ENCODE measurements at regions not wholly inside any gene's neighbourhood (a gene's known extent, or its start where the extent isn't known, plus 50 kb on each side); places are given as distances from the start of the nearest gene placed in this dataset.

DNA sequence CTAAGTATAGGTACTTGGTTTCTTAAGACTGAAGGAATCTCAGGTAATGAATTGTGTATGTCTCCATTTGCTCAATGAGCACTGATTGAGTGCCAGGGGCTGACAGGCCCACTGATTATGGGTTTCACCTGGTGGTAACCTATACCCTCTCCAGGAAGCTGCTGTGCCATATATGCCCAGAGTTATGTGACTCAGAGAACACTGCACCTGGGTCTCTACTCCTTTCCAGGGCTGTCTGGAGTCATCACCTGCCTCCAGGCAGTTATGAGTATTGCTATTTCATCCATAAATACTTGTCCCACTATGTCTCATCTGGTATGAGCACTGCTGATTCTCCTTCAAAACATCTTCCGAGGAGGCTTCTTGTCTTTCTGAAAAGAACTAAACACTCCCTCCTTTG lies 692.9 kb downstream of the BCL11B start:
- Histone ChIP-seq H3K36me3 (ENCODE audit: control insufficient read depth, insufficient read depth, low read length) (no peaks in the 10 kb centered on the region), H3K4me3 (replicated peaks; ENCODE audit: low read depth, low read length) (no peak overlapping the region), H3K27me3 (replicated peaks; ENCODE audit: control insufficient read depth, insufficient read depth, low read length) (no peaks in the 10 kb centered on the region)
- DNase-seq (ENCODE audit: extremely low read depth, insufficient read length), result no peak
- TF ChIP-seq, protein P1, sequence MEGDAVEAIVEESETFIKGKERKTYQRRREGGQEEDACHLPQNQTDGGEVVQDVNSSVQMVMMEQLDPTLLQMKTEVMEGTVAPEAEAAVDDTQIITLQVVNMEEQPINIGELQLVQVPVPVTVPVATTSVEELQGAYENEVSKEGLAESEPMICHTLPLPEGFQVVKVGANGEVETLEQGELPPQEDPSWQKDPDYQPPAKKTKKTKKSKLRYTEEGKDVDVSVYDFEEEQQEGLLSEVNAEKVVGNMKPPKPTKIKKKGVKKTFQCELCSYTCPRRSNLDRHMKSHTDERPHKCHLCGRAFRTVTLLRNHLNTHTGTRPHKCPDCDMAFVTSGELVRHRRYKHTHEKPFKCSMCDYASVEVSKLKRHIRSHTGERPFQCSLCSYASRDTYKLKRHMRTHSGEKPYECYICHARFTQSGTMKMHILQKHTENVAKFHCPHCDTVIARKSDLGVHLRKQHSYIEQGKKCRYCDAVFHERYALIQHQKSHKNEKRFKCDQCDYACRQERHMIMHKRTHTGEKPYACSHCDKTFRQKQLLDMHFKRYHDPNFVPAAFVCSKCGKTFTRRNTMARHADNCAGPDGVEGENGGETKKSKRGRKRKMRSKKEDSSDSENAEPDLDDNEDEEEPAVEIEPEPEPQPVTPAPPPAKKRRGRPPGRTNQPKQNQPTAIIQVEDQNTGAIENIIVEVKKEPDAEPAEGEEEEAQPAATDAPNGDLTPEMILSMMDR (IDR thresholded peaks at IDR 0.05; ENCODE audit: insufficient read depth, low read length, poor library complexity, severe bottlenecking), result no peak

DNA sequence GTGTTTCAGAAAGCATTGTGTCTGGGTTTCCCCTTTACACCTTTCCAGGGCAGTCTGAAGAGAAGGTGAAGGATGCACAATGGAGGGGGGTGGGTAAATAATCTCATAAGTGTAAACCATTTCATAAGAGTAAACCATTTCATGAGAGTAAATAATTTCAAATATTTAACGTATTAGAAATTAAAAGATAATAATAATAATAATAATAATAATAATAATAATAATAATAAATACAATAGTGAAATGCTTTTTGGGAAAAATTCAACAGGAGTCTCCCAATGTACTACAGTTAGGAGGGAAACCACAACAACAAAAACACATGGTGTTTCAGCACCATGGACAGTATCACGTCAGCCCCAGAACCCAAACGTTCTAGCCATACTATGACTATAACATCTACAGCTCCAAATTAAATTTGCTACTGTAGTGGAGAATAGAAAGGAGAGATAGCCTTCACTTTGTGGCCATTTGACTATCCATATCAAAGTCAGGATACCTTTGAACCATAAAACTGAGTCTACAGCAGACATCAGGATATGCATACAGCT lies 691.8 kb downstream of the BCL11B start:
- TF ChIP-seq, protein P1 (IDR thresholded peaks at IDR 0.05; ENCODE audit: insufficient read depth, low read length, poor library complexity, severe bottlenecking), result no peak
- DNase-seq (ENCODE audit: extremely low read depth, insufficient read length), result no peak
- no peak overlapping the region for H3K4me3 ChIP-seq (replicated peaks; ENCODE audit: low read depth, low read length)

DNA sequence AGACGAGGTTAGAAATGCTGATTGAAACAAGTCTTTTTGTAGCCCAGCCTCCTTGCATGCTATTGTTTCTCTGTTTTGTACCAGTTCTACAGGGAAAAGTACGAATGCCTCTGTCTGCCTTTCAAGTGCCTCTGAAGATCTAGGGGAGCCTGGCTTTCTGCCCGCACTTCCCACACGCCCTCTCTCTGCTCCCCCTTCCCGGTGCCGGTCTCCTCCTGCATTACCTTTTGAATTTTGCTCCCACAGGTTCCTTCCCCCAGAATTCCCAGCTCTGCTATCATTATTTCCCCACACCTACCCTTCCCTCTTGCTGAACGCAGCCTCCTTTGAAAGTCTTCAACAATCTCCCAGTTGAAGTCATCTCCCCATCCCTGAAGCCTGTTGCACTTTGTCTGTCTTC lies 689.7 kb downstream of the BCL11B start:
- Histone ChIP-seq H3K36me3 (ENCODE audit: control insufficient read depth, insufficient read depth, low read length) (no peaks in the 10 kb centered on the region), H3K27me3 (replicated peaks; ENCODE audit: control insufficient read depth, insufficient read depth, low read length) (no peaks in the 10 kb centered on the region), H3K4me3 (replicated peaks; ENCODE audit: low read depth, low read length) (no peak overlapping the region)
- no peak for DNase-seq (ENCODE audit: extremely low read depth, insufficient read length)
- TF ChIP-seq, protein P1 (IDR thresholded peaks at IDR 0.05; ENCODE audit: insufficient read depth, low read length, poor library complexity, severe bottlenecking), result no peak

More for the DNA sequence above, 691.8 kb downstream of the BCL11B start:
- H3K27me3 ChIP-seq (replicated peaks; ENCODE audit: control insufficient read depth, insufficient read depth, low read length), result no peaks in the 10 kb centered on the region
- H3K36me3 ChIP-seq (ENCODE audit: control insufficient read depth, insufficient read depth, low read length), result no peaks in the 10 kb centered on the region

DNA sequence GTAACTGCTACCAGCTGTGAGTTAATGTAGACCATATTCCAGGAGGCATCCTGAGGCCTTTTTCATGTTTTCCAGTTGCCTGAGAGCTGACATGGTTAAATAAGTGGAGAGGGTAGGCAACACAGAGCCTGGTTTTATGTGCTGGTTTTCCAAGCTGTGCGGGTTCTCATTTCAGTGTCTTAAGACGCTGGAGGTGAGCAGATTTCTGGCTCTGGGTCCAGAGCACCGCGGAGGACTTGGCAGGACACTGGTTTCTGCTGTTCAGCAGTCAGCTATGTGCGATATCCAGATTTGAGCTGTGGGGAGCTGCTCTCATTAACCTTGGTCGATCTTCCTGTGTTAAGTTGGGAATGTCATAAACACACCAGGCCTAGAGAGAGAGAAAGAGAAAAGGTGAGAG lies 680.8 kb downstream of the BCL11B start:
- Histone ChIP-seq H3K36me3 (ENCODE audit: control insufficient read depth, insufficient read depth, low read length) (no peaks in the 10 kb centered on the region), H3K4me3 (replicated peaks; ENCODE audit: low read depth, low read length) (no peak overlapping the region), H3K27me3 (replicated peaks; ENCODE audit: control insufficient read depth, insufficient read depth, low read length) (no peaks in the 10 kb centered on the region)
- no peak for DNase-seq (ENCODE audit: extremely low read depth, insufficient read length)
- TF ChIP-seq, protein P1 (IDR thresholded peaks at IDR 0.05; ENCODE audit: insufficient read depth, low read length, poor library complexity, severe bottlenecking), result no peak

DNA sequence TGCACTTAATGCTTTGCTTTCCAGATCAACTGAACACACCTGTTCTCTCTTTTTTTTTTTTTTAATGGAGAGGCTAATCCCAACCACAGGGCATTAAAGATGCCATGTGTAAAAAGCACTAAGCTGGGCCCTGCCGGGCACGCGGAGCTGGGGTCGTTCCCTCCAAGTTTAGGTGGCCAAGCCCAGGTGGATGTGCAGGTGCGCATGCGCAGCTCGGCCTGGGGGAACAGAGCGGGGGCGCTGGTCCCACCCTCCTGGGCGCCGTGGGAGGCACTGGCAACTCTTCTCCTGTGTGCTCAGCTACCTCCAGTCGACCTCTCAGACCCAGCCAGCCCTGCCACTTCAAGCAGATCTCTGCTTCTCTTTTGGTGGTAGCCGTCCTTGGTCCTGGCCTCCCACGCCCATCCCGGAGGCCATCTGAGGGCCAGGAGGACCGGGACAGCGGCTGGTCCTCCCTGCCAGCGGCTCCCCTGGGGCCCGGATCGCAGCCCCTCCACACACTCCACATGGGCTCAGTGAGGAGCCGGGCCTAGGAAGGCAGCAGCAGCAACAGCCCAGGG lies 679.3 kb downstream of the BCL11B start:
- Histone ChIP-seq H3K36me3 (ENCODE audit: control insufficient read depth, insufficient read depth, low read length) (no peaks in the 10 kb centered on the region), H3K4me3 (replicated peaks; ENCODE audit: low read depth, low read length) (no peak overlapping the region), H3K27me3 (replicated peaks; ENCODE audit: control insufficient read depth, insufficient read depth, low read length) (no peaks in the 10 kb centered on the region)
- TF ChIP-seq, protein P1 (IDR thresholded peaks at IDR 0.05; ENCODE audit: insufficient read depth, low read length, poor library complexity, severe bottlenecking), result no peak
- DNase-seq (ENCODE audit: extremely low read depth, insufficient read length), result no peak

DNA sequence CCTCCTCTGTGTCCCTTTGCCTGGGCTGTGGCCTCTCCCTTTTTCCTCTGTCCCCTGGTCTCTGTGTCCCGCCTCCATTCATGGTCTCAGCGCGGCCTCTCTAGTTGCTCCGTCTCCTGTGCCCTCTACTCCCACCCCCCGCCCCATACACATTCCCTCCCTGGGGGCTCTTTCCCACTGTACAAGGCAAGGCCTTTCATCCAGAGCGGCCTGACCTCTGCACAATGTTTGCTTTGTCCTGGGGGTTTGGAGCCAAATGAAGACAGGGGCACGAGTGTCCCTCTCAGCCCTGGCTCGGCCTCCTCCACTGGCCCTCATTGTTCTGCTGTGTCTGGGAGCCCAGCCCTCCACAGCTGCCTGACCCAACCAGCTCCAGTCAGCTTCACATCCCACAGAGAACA lies 678.6 kb downstream of the BCL11B start:
- Histone ChIP-seq H3K36me3 (ENCODE audit: control insufficient read depth, insufficient read depth, low read length) (no peaks in the 10 kb centered on the region), H3K27me3 (replicated peaks; ENCODE audit: control insufficient read depth, insufficient read depth, low read length) (no peaks in the 10 kb centered on the region), H3K4me3 (replicated peaks; ENCODE audit: low read depth, low read length) (no peak overlapping the region)
- DNase-seq (ENCODE audit: extremely low read depth, insufficient read length), result no peak
- TF ChIP-seq, protein P1 (IDR thresholded peaks at IDR 0.05; ENCODE audit: insufficient read depth, low read length, poor library complexity, severe bottlenecking), result no peak

All from GM06990 (cell line).